Kidney epithelial cell (primary cell): ENCODE measurements at regions not wholly inside any gene's neighbourhood (a gene's known extent, or its start where the extent isn't known, plus 50 kb on each side); places are given as distances from the start of the nearest gene placed in this dataset.

Experiments used
- DNase-seq: peaks from one replicate; pipeline ENCODE4 v3.0.0-alpha.2; 2010; ENCODE audit warnings: low read depth
- H3K27me3 ChIP-seq: 2 replicates; pipeline ENCODE4 v1.6.0; 2011; ENCODE audit warnings: low read length; ENCODE audit not compliant: control insufficient read depth, insufficient read depth
- H3K36me3 ChIP-seq: 2 replicates; pipeline ENCODE4 v1.5.1; 2011; ENCODE audit warnings: low read length; ENCODE audit not compliant: control insufficient read depth, insufficient read depth
- H3K4me3 ChIP-seq: 2 replicates; pipeline ENCODE4 v1.5.1; 2011; ENCODE audit warnings: low read depth, mild to moderate bottlenecking, control low read depth, low read length
- CTCF ChIP-seq: IDR thresholded peaks from 2 replicates; pipeline ENCODE4 v1.5.1; 2011; ENCODE audit warnings: mild to moderate bottlenecking, moderate library complexity, low read length, control low read depth, inconsistent platforms; ENCODE audit not compliant: insufficient read depth, poor library complexity, severe bottlenecking

- DNase-seq: no peak
- H3K36me3 ChIP-seq: no peaks in the 10 kb centered on the region
These were observed 456.2 kb downstream of the ADAMTS20 start for GRCh38 chr12:43095669-43096280.

GRCh38 chr12:43094886-43095575 lies 457.0 kb downstream of the ADAMTS20 start:
- no peak for TF ChIP-seq CTCF
- no peak for DNase-seq
- no peaks in the 10 kb centered on the region for H3K27me3 ChIP-seq
- H3K4me3 ChIP-seq: no peak overlapping the region
- H3K36me3 ChIP-seq: no peaks in the 10 kb centered on the region

More at GRCh38 chr12:43095669-43096280, 456.2 kb downstream of the ADAMTS20 start:
- TF ChIP-seq CTCF: no peak
- no peaks in the 10 kb centered on the region for H3K27me3 ChIP-seq
- no peak overlapping the region for H3K4me3 ChIP-seq

- no peak for DNase-seq
- no peaks in the 10 kb centered on the region for H3K36me3 ChIP-seq
- TF ChIP-seq CTCF: no peak
- H3K4me3 ChIP-seq: no peak overlapping the region
- no peaks in the 10 kb centered on the region for H3K27me3 ChIP-seq
These were observed 461.0 kb downstream of the ADAMTS20 start for GRCh38 chr12:43090981-43091380.

GRCh38 chr12:43087195-43088091 lies 464.6 kb downstream of the ADAMTS20 start:
- no peak for DNase-seq
- H3K27me3 ChIP-seq: no peaks in the 10 kb centered on the region
- H3K36me3 ChIP-seq: no peaks in the 10 kb centered on the region
- no peak overlapping the region for H3K4me3 ChIP-seq
- TF ChIP-seq CTCF: no peak

- Histone ChIP-seq H3K27me3 (no peaks in the 10 kb centered on the region), H3K4me3 (no peak overlapping the region), H3K36me3 (no peaks in the 10 kb centered on the region)
- no peak for DNase-seq
- TF ChIP-seq CTCF: no peak
These were observed 472.5 kb downstream of the ADAMTS20 start for GRCh38 chr12:43079476-43079875.
